GM12878 (cell line): ENCODE measurements at regions not wholly inside any gene's neighbourhood (a gene's known extent, or its start where the extent isn't known, plus 50 kb on each side); places are given as distances from the start of the nearest gene placed in this dataset.

ENCODE experiments used
- ATAC-seq: fragments of 200-7000 bp; cut with Tn5 transposase; 3 replicates; pipeline ENCODE4 v1.9.1; 2020; ENCODE audit warnings: mild to moderate bottlenecking, moderate library complexity
- BruUV-seq: library from RNA; stranded (reverse); fragments of 400-500 nt; replicated peaks from 2 replicates; lab custom pipeline; 2021; lab: Mats Ljungman, UMichigan
- CTCF ChIA-PET: fragments of 300-600 bp; sonication (Branson Sonifier 250); formaldehyde crosslinking; extraction: SDS; loops from one replicate; lab custom pipeline; 2021; ENCODE audit warnings: inconsistent platforms; lab: Yijun Ruan, JAX
- POLR2A ChIA-PET: fragments of 350-600 bp; formaldehyde crosslinking; extraction: SDS; loops from one replicate; lab custom pipeline; 2021; ENCODE audit warnings: inconsistent platforms; lab: Charles Lee
- RAD21 ChIA-PET: fragments of 300-600 bp; sonication (Branson Sonifier 250); formaldehyde crosslinking; loops from one replicate; lab custom pipeline; 2023; ENCODE audit warnings: antibody characterized with exemption; ENCODE audit not compliant: unreplicated experiment; lab: Charles Lee
- SMC1A ChIA-PET: fragments of 300-600 bp; sonication (Branson Sonifier 250); formaldehyde crosslinking; loops from one replicate; lab custom pipeline; 2023; ENCODE audit not compliant: unreplicated experiment, uncharacterized antibody; lab: Charles Lee
- DNase-seq: peaks from one replicate; pipeline ENCODE4 v3.0.0-alpha.2; 2011; ENCODE audit warnings: low read depth, low spot score
- FAIRE-seq: peaks from 3 replicates; lab custom pipeline; 2011; peaks lifted over from hg19 to GRCh38; lab: Jason Lieb, UNC
- H2AFZ ChIP-seq: 2 replicates; pipeline ENCODE4 v1.6.0; 2011; ENCODE audit warnings: low read depth, low read length, control low read depth; ENCODE audit not compliant: control insufficient read depth
- H3K27ac ChIP-seq: 2 replicates; pipeline ENCODE4 v1.5.1; 2011; ENCODE audit warnings: control low read depth; ENCODE audit not compliant: control insufficient read depth, insufficient read depth
- H3K27me3 ChIP-seq, 2 experiments: replicated peaks in 1 of 2; 2 replicates each; pipeline versions ENCODE4 v1.6.0 to v1.6.1; 2011; ENCODE audit warnings: low read length in 1 of 2; ENCODE audit not compliant: control insufficient read depth in 2 of 2, insufficient read depth in 2 of 2
- H3K36me3 ChIP-seq, 2 experiments: 2 replicates each; pipeline ENCODE4 v1.5.1; 2011; ENCODE audit warnings: low read length in 1 of 2; ENCODE audit not compliant: control insufficient read depth in 2 of 2, insufficient read depth in 2 of 2
- H3K4me1 ChIP-seq: 2 replicates; pipeline ENCODE4 v1.6.1; 2011; ENCODE audit warnings: mild to moderate bottlenecking, low read length, moderate library complexity, mixed read lengths; ENCODE audit not compliant: control insufficient read depth, insufficient read depth
- H3K4me2 ChIP-seq: 2 replicates; pipeline ENCODE4 v1.6.0; 2011; ENCODE audit warnings: control low read depth; ENCODE audit not compliant: control insufficient read depth, insufficient read depth
- H3K4me3 ChIP-seq: fragments of 200-600 bp; sonication (generic); 2 replicates; pipeline ENCODE4 v1.5.1; 2016
- H3K79me2 ChIP-seq: 2 replicates; pipeline ENCODE4 v1.6.0; 2011; ENCODE audit warnings: low read length; ENCODE audit not compliant: control insufficient read depth, insufficient read depth
- H3K9ac ChIP-seq: 2 replicates; pipeline ENCODE4 v1.8.0; 2011; ENCODE audit warnings: low read length, control low read depth, mixed read lengths; ENCODE audit not compliant: control insufficient read depth, insufficient read depth
- H3K9me3 ChIP-seq: replicated peaks from 3 replicates; pipeline ENCODE4 v1.5.1; 2011; ENCODE audit warnings: mild to moderate bottlenecking, low read length; ENCODE audit not compliant: control insufficient read depth, insufficient read depth
- H4K20me1 ChIP-seq: 2 replicates; pipeline ENCODE4 v1.6.0; 2011; ENCODE audit not compliant: control insufficient read depth, insufficient read depth
- GABPA ChIP-seq: IDR thresholded peaks from 2 replicates; pipeline ENCODE4 v1.6.1; 2014; ENCODE audit warnings: antibody characterized with exemption, low read depth, mild to moderate bottlenecking, inconsistent platforms
- MTA3 ChIP-seq: IDR thresholded peaks from 2 replicates; pipeline ENCODE4 v1.6.1; 2012; ENCODE audit warnings: low read length, inconsistent platforms, borderline replicate concordance
- MYB ChIP-seq: fragments of 150-350 bp; IDR thresholded peaks from 2 replicates; pipeline ENCODE4 v1.6.1; 2014; ENCODE audit warnings: mild to moderate bottlenecking, low read depth, low read length, borderline replicate concordance
- NFYB ChIP-seq: IDR thresholded peaks from 2 replicates; pipeline ENCODE4 v1.6.1; 2011; ENCODE audit warnings: low read depth, mild to moderate bottlenecking, low read length, improper control_type of control experiment, moderate library complexity; ENCODE audit not compliant: insufficient read depth
- RELA ChIP-seq: fragments of 450-650 bp; IDR thresholded peaks from 2 replicates; pipeline ENCODE4 v1.8.0; 2014; ENCODE audit warnings: borderline replicate concordance; ENCODE audit not compliant: partially characterized antibody
- SMAD5 ChIP-seq: IDR thresholded peaks from 2 replicates; pipeline ENCODE4 v1.6.1; 2016; ENCODE audit warnings: antibody characterized with exemption, low read depth
- STAT3 ChIP-seq: IDR thresholded peaks from 2 replicates; pipeline ENCODE4 v1.6.1; 2011; ENCODE audit warnings: low read depth, low read length, improper control_type of control experiment
- SUZ12 ChIP-seq: fragments of 200-600 bp; sonication (generic); IDR thresholded peaks from one replicate; pipeline ENCODE4 v1.6.1; 2018; ENCODE audit warnings: antibody characterized with exemption, mild to moderate bottlenecking; ENCODE audit not compliant: unreplicated experiment
- YY1 ChIP-seq: IDR thresholded peaks from 2 replicates; pipeline ENCODE4 v1.6.1; 2011; ENCODE audit warnings: low read depth, mild to moderate bottlenecking, low read length
- ZNF24 ChIP-seq: fragments of 450-650 bp; IDR thresholded peaks from 2 replicates; pipeline ENCODE4 v1.6.1; 2017; ENCODE audit warnings: antibody characterized with exemption, mild to moderate bottlenecking
- WGBS: methylation state at CpG from one replicate; pipeline ENCODE4 v1.1.6; 2016; ENCODE audit warnings: low lambda C conversion rate; ENCODE audit not compliant: insufficient replicate concordance, insufficient coverage; ENCODE audit errors: missing lambda C conversion rate; 5-methylcytosine and 5-hydroxymethylcytosine counted together
- in situ Hi-C: fragments of 300-500 bp; cut with MboI; formaldehyde crosslinking; loops from 9 replicates; pipeline ENCODE4 v1.14.3; 2018; ENCODE audit warnings: mixed read lengths
- intact Hi-C: fragments of 100-400 bp; cut with micrococcal nuclease; formaldehyde crosslinking; loops from one replicate; pipeline ENCODE4 v1.14.2; 2022; ENCODE audit not compliant: unreplicated experiment
- TF ChIP-seq, protein P1 (sequence below): IDR thresholded peaks from 2 replicates; pipeline ENCODE4 v1.6.1; 2012; ENCODE audit warnings: low read depth, low read length, improper control_type of control experiment
- TF ChIP-seq, protein P2 (sequence below): fragments of 450-650 bp; conservative IDR thresholded peaks from 2 replicates; pipeline ENCODE4 v1.6.1; 2017; ENCODE audit warnings: mild to moderate bottlenecking, moderate library complexity

DNA sequence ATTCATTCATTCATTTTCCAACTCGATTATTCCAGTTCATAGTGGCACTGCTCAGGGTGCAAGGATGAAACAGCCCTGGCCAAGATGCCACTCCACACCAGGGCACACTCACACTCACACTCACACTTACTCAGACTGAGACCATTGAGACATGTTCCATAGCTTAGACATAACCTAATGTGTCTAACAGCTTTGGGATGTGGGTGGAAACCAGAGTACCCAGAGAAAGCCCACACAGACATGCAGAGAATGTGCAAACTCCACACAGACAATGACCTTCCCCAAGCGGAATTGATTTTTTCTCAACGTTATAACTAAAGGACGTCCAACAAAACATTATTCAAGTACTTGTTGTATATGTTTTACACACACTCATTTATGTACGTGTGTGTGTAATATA is 1363.5 kb downstream of the EFNA5 start:
- BruUV-seq: no TSS peak
- no peak for FAIRE-seq
- 16% methylated on average over 5 of the region's 5 CpGs for WGBS

More for the DNA sequence above, 1363.5 kb downstream of the EFNA5 start:
- Histone ChIP-seq H3K4me2 (no peak overlapping the region), H3K4me1 (no peaks in the 10 kb centered on the region), H3K9ac (no peak overlapping the region), H3K4me3 (no peak overlapping the region), H2AFZ (no peak overlapping the region), H3K79me2 (no peaks in the 10 kb centered on the region), H3K9me3 (no peaks in the 10 kb centered on the region), H4K20me1 (no peaks in the 10 kb centered on the region), H3K27ac (no peak overlapping the region), H3K36me3 (no peaks in the 10 kb centered on the region), H3K27me3 (no peaks in the 10 kb centered on the region)
- RAD21 ChIA-PET: no interaction called here
- POLR2A ChIA-PET: no interaction called here
- intact Hi-C loops: no loop called here
- CTCF ChIA-PET: no interaction called here
- DNase-seq (no peak), ATAC-seq (no peak)
- TF ChIP-seq, protein P1, sequence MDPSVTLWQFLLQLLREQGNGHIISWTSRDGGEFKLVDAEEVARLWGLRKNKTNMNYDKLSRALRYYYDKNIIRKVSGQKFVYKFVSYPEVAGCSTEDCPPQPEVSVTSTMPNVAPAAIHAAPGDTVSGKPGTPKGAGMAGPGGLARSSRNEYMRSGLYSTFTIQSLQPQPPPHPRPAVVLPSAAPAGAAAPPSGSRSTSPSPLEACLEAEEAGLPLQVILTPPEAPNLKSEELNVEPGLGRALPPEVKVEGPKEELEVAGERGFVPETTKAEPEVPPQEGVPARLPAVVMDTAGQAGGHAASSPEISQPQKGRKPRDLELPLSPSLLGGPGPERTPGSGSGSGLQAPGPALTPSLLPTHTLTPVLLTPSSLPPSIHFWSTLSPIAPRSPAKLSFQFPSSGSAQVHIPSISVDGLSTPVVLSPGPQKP: no peak
- TF ChIP-seq STAT3: no peak
- no peak for TF ChIP-seq NFYB
- TF ChIP-seq MTA3: no peak
- TF ChIP-seq YY1: no peak
- no peak for TF ChIP-seq MYB
- TF ChIP-seq SUZ12: no peak
- TF ChIP-seq RELA: no peak
- TF ChIP-seq ZNF24: no peak
- TF ChIP-seq, protein P2, sequence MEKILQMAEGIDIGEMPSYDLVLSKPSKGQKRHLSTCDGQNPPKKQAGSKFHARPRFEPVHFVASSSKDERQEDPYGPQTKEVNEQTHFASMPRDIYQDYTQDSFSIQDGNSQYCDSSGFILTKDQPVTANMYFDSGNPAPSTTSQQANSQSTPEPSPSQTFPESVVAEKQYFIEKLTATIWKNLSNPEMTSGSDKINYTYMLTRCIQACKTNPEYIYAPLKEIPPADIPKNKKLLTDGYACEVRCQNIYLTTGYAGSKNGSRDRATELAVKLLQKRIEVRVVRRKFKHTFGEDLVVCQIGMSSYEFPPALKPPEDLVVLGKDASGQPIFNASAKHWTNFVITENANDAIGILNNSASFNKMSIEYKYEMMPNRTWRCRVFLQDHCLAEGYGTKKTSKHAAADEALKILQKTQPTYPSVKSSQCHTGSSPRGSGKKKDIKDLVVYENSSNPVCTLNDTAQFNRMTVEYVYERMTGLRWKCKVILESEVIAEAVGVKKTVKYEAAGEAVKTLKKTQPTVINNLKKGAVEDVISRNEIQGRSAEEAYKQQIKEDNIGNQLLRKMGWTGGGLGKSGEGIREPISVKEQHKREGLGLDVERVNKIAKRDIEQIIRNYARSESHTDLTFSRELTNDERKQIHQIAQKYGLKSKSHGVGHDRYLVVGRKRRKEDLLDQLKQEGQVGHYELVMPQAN: no peak
- TF ChIP-seq GABPA: no peak
- TF ChIP-seq SMAD5: no peak
- SMC1A ChIA-PET: no interaction called here
- in situ Hi-C loops: no loop called here
